Mesothelial cell of epicardium (in vitro differentiated cells): ENCODE measurements at regions not wholly inside any gene's neighbourhood (a gene's known extent, or its start where the extent isn't known, plus 50 kb on each side); places are given as distances from the start of the nearest gene placed in this dataset.

Experiments
- DNase-seq, 2 experiments: peaks; one replicate each; pipeline ENCODE4 v3.0.0; 2021; ENCODE audit warnings: low spot score in 2 of 2; ENCODE audit not compliant: unreplicated experiment in 2 of 2
- H3K27ac Mint-ChIP-seq: 2 replicates; pipeline ENCODE4 v1.8.0; 2021; ENCODE audit warnings: mixed read lengths
- H3K27me3 Mint-ChIP-seq: 2 replicates; pipeline ENCODE4 v1.8.0; 2021; ENCODE audit warnings: low read depth, mixed read lengths
- H3K36me3 Mint-ChIP-seq: 2 replicates; pipeline ENCODE4 v1.8.0; 2021; ENCODE audit warnings: mixed read lengths
- H3K4me1 Mint-ChIP-seq: 2 replicates; pipeline ENCODE4 v1.8.0; 2021; ENCODE audit warnings: mixed read lengths
- H3K4me3 Mint-ChIP-seq: 2 replicates; pipeline ENCODE4 v1.8.0; 2021; ENCODE audit warnings: mild to moderate bottlenecking, moderate library complexity, mixed read lengths
- H3K9me3 Mint-ChIP-seq: 2 replicates; pipeline ENCODE4 v1.8.0; 2021; ENCODE audit warnings: mixed read lengths
- CTCF ChIP-seq: fragments of 200-600 bp; sonication (generic); IDR thresholded peaks from one replicate; pipeline ENCODE4 v1.5.0; 2021; ENCODE audit warnings: antibody characterized with exemption; ENCODE audit not compliant: unreplicated experiment

DNA sequence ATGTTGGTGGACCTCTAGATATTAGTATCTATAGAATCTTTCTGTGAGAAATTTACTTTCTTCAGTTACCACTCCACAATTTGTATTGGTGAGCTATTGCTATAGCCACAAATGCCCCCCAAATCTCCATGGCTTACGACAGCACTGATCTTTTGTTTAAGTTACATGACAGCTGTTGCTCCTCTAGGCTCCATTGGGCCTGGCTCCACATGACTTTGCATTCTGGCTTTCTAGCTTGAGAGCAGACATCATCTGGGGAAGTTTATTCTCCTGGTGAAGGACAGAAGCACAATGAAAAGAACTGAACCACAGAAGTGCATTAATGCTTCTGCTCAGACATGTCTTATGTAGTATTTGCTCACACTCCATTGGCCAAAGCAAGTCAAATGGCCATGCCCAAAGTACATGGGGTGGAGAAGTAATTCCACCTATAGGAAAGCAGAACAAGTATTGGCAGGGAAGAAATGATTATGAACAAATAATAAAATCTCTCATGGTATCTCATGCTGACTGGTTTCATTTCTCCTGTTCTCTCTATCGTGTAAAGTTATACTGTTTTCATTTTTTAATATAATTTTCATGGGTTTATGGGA, 126.6 kb upstream of the FAM9C start:
- no peak overlapping the region for H3K27ac Mint-ChIP-seq
- no peaks in the 10 kb centered on the region for H3K27me3 Mint-ChIP-seq
- H3K4me3 Mint-ChIP-seq = no peak overlapping the region
- DNase-seq = no peak
- TF ChIP-seq CTCF = no peak
- H3K4me1 Mint-ChIP-seq = peaks cover 27% of the 10 kb centered on the region
- peaks cover 54% of the 10 kb centered on the region for H3K9me3 Mint-ChIP-seq
- H3K36me3 Mint-ChIP-seq = peaks cover 4% of the 10 kb centered on the region

GRCh38 chrX:13169684-13170083, 125.3 kb upstream of the FAM9C start:
- Mint-ChIP-seq H3K4me3 (no peak overlapping the region), H3K27ac (no peak overlapping the region), H3K36me3 (peaks cover 4% of the 10 kb centered on the region), H3K9me3 (peaks cover 48% of the 10 kb centered on the region), H3K4me1 (peaks cover 37% of the 10 kb centered on the region), H3K27me3 (no peaks in the 10 kb centered on the region)
- DNase-seq = no peak
- no peak for TF ChIP-seq CTCF

DNA sequence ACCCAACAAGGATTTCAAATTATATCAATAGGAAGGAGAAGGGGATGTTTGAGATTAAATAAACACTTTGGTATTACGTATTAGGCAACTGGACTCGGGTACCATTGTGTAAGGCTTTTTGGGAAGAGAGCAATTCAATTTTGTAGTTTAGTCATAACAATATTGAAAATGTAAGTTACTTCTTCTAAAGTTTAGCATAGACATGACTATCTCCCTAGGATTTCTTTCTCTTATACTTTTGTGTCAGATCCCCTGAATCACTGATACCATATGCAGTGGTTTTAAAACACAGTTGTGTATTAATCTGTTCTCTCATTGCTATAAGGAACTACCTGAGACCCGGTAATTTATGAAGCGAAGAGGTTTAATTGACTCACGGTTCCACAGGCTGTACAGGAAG, 123.8 kb upstream of the FAM9C start:
- TF ChIP-seq CTCF = no peak
- H3K27ac Mint-ChIP-seq = peak overlapping the region; percentile 84
- no peak for DNase-seq
- H3K4me1 Mint-ChIP-seq = peaks cover 45% of the 10 kb centered on the region
- H3K4me3 Mint-ChIP-seq = no peak overlapping the region
- peaks cover 35% of the 10 kb centered on the region for H3K9me3 Mint-ChIP-seq
- peaks cover 4% of the 10 kb centered on the region for H3K36me3 Mint-ChIP-seq
- no peaks in the 10 kb centered on the region for H3K27me3 Mint-ChIP-seq

DNA sequence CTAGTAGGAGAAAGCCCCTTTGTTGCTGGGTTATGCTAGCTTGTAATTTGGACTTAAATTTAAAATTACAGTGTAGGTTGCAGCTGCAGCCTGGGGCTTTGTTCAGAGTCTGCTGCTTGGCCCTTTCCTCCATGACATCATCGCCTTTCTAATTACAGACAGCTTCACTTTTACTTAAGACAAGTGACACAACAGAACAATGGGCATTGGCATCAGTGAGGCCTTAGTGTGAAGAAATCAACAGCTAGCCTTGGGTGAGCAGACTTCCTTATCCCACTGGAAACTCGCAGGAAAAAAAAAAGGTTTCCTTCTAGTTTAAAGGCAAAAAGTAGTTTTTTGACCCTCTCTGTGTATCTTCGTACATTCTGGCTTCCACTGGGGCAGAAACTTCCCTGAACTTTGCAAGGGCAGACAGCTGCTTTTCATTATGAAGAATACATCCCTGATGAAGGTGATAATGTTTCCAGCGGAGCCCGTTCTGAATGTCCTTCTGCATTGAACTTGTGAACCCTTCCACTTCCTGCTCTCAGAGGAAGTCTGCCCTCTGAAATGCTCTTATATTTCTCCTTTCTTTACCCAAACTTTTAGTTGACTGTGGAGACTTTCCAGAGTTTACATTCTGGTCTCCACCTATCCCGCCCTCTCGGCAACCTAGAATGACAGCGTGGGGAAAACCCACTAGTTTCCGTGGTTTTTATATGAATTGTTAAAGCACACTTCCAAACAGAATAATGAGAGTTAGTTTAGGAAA, 123.2 kb upstream of the FAM9C start:
- peak overlapping the region; percentile 84 for H3K27ac Mint-ChIP-seq
- no peak for DNase-seq
- H3K9me3 Mint-ChIP-seq = peaks cover 35% of the 10 kb centered on the region
- no peak overlapping the region for H3K4me3 Mint-ChIP-seq
- TF ChIP-seq CTCF = no peak
- H3K36me3 Mint-ChIP-seq = peaks cover 4% of the 10 kb centered on the region
- H3K27me3 Mint-ChIP-seq = no peaks in the 10 kb centered on the region
- H3K4me1 Mint-ChIP-seq = peaks cover 48% of the 10 kb centered on the region

DNA sequence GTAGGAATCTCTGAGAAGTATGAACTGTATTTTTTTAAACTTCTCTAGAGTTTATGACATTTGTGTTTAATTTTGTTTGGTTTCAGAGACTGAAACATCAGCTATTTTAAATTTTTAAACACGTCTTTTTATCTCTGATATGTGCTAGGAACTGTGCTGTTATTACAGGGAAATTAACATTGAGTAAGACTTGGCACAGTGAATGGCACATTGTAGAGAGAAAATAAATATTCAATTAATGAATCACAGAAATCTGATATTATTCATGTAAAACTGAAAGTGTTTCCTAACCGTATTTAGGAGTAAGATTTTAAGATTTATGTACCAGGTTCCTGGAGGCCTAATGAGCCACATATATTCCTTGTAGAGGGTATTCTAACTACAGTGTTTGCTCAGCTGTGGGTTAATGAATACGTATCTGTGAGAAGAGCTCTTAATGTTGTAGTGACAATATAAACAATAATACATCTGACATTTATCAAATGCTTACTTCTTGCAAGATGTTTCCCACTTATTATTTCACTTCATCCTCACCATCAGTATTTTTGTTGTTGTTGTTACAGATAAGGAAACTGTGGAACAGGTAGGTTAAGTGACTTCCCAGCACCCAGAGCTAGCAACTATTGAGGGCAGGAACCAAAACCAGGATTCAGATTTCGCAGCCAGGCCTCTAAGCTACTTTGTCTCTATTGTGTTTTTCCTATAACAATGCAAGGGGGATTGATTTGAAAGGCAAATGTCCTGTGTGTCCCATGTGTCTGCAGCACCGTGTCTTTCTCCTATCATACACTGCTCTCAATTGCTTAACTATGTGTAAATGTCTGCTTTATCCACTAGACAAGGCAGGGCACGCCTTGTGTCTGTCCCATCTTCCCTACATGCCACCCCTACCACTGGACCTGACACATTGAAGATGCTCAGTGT, 121.1 kb upstream of the FAM9C start:
- H3K27ac Mint-ChIP-seq = peak overlapping the region; percentile 84

More for the DNA sequence above, 121.1 kb upstream of the FAM9C start:
- no peak for TF ChIP-seq CTCF
- H3K27me3 Mint-ChIP-seq = no peaks in the 10 kb centered on the region
- peaks cover 29% of the 10 kb centered on the region for H3K9me3 Mint-ChIP-seq
- peaks cover 50% of the 10 kb centered on the region for H3K4me1 Mint-ChIP-seq
- DNase-seq = no peak
- peaks cover 2% of the 10 kb centered on the region for H3K36me3 Mint-ChIP-seq
- H3K4me3 Mint-ChIP-seq = no peak overlapping the region
